GM19468 (cell line): ENCODE measurements at regions not wholly inside any gene's neighbourhood (a gene's known extent, or its start where the extent isn't known, plus 50 kb on each side); places are given as distances from the start of the nearest gene placed in this dataset.
"Not testable (repeated sequence)": the region's sequence is repeated elsewhere in the genome, so short reads cannot be mapped to it uniquely, and the experiment has no call there.

ENCODE experiments used
- ATAC-seq: cut with Tn5 transposase; IDR thresholded peaks from one replicate; pipeline ENCODE4 v1.9.1; 2021; ENCODE audit warnings: mild to moderate bottlenecking, moderate library complexity, moderate number of reproducible peaks; ENCODE audit not compliant: unreplicated experiment; ENCODE audit errors: extremely low read depth

- ATAC-seq: no peak
These were observed 224.9 kb downstream of the HS3ST3B1 start for GRCh38 chr17:14525551-14526455.

- ATAC-seq: no peak
These were observed 222.0 kb downstream of the HS3ST3B1 start for GRCh38 chr17:14522795-14523387.

- ATAC-seq: not testable (repeated sequence)
These were observed 218.0 kb downstream of the HS3ST3B1 start for GRCh38 chr17:14518919-14519318.

- no peak for ATAC-seq
These were observed 214.1 kb downstream of the HS3ST3B1 start for GRCh38 chr17:14514973-14515372.

GRCh38 chr17:14513835-14514234, 213.0 kb downstream of the HS3ST3B1 start:
- no peak for ATAC-seq

- no peak for ATAC-seq
These were observed 209.3 kb downstream of the HS3ST3B1 start for GRCh38 chr17:14510136-14510535.

- ATAC-seq: no peak
These were observed 207.3 kb downstream of the HS3ST3B1 start for GRCh38 chr17:14508156-14508555.

GRCh38 chr17:14506364-14506763, 205.5 kb downstream of the HS3ST3B1 start:
- no peak for ATAC-seq

- ATAC-seq: no peak
These were observed 204.7 kb downstream of the HS3ST3B1 start for GRCh38 chr17:14505606-14506005.

- no peak for ATAC-seq
These were observed 199.1 kb downstream of the HS3ST3B1 start for GRCh38 chr17:14499976-14500375.

GRCh38 chr17:14498812-14499211, 197.9 kb downstream of the HS3ST3B1 start:
- ATAC-seq: no peak

GRCh38 chr17:14494161-14494560, 193.3 kb downstream of the HS3ST3B1 start:
- ATAC-seq: no peak

- no peak for ATAC-seq
These were observed 189.1 kb downstream of the HS3ST3B1 start for GRCh38 chr17:14489986-14490385.

- ATAC-seq: no peak
These were observed 188.2 kb downstream of the HS3ST3B1 start for GRCh38 chr17:14488958-14489550.

- no peak for ATAC-seq
These were observed 186.2 kb downstream of the HS3ST3B1 start for GRCh38 chr17:14487068-14487467.

- no peak for ATAC-seq
These were observed 181.8 kb downstream of the HS3ST3B1 start for GRCh38 chr17:14482715-14483114.

GRCh38 chr17:14481664-14482063, 180.8 kb downstream of the HS3ST3B1 start:
- no peak for ATAC-seq

GRCh38 chr17:14474591-14474990, 173.7 kb downstream of the HS3ST3B1 start:
- no peak for ATAC-seq

- ATAC-seq: no peak
These were observed 170.2 kb downstream of the HS3ST3B1 start for GRCh38 chr17:14471052-14471451.

- ATAC-seq: no peak
These were observed 169.5 kb downstream of the HS3ST3B1 start for GRCh38 chr17:14470417-14470816.

GRCh38 chr17:14469971-14470370, 169.1 kb downstream of the HS3ST3B1 start:
- ATAC-seq: no peak
